Keratinocyte (primary cell): ENCODE measurements at regions not wholly inside any gene's neighbourhood (a gene's known extent, or its start where the extent isn't known, plus 50 kb on each side); places are given as distances from the start of the nearest gene placed in this dataset.

Experiments used
- CTCF ChIP-seq, 3 experiments: IDR thresholded peaks in 1 of 3; conservative IDR thresholded peaks in 1 of 3; optimal IDR thresholded peaks in 1 of 3; 2 replicates in 2 of 3; 3 replicates in 1 of 3; pipeline versions ENCODE3 to v1.5.1; 2011; ENCODE audit warnings: low read length in 3 of 3, mild to moderate bottlenecking in 3 of 3, moderate library complexity in 2 of 3, control low read depth in 1 of 3, inconsistent platforms in 1 of 3; ENCODE audit not compliant: insufficient read depth in 2 of 3; ENCODE audit errors: extremely low read depth in 1 of 3
- EZH2 ChIP-seq: IDR thresholded peaks from one replicate; pipeline ENCODE4 v1.6.1; 2012; ENCODE audit warnings: inconsistent platforms, mild to moderate bottlenecking, low read length, moderate library complexity

GRCh38 chr2:145655165-145655765 is 1135.3 kb upstream of the ZEB2 start:
- no peak for TF ChIP-seq CTCF (optimal IDR thresholded peaks at IDR 0.05 in 1 of 3, IDR thresholded peaks at IDR 0.05 in 1 of 3, conservative IDR thresholded peaks at IDR 0.05 in 1 of 3; ENCODE audit: extremely low read depth in 1 of 3, insufficient read depth in 2 of 3, low read length in 3 of 3)
- TF ChIP-seq EZH2 = no peak
